ENCODE measurements at regions not wholly inside any gene's neighbourhood (a gene's known extent, or its start where the extent isn't known, plus 50 kb on each side); places are given as distances from the start of the nearest gene placed in this dataset.
"Not testable (repeated sequence)": the region's sequence is repeated elsewhere in the genome, so short reads cannot be mapped to it uniquely, and the experiment has no call there.

DNA sequence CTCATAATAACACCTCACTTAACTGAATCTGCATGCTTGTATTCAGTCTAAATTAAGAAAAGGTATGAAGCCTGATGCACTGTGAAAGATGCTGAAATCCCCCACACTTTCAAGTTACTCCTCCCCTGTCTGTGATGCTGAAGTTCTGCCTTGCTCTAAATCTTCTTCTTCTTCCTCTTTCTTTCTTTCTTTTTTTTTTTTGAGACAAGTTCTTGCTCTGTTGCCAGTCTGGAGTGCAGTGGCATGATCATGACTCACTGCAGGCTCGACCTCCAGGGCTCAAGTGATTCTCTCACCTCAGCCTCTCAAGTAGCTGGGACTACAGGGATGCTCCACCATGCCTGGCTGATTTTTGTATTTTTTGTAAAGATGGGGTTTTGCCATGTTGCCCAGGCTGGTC lies 231.0 kb upstream of the B3GALT2 start:
- DNase-seq (ENCODE audit: low read depth in 2 of 2) = no peak

DNA sequence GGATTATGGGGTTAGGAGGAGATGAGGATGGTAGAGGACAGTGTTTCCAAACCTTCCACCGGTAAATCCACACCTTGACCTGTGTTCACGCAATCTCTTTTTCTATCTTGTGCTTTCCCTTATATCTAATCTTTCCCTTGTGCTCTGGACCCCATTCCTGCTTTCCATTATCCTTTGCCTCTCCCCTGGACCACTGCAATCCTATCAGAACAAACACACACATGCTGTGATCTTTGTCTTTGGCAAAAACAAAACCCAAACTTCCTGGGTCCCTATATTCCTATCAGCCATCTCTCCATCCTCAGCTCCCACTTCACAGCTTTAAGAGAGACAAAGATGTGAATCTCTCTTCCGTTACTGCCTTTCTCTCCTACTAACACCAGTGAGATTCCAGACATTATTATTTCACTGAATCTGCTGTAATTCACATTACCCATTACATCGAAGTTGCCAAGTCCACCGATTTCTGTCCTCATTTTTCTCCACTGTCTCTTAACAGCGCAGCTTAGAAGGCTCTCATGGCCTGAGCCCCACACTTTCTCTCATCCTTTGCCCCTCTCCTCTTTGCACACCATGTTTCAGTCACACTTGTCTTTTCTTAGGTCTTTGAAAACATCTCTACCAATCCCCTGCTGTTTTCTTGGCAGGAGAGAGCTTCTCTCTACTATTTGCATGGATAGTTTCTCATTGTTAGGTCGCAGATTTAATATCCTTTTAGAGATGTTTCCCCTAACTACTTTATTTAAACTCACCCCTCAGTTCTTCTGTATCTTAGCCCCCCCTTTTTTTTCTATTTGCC lies 230.0 kb upstream of the B3GALT2 start:
- no peak for DNase-seq (ENCODE audit: low read depth in 2 of 2)

DNA sequence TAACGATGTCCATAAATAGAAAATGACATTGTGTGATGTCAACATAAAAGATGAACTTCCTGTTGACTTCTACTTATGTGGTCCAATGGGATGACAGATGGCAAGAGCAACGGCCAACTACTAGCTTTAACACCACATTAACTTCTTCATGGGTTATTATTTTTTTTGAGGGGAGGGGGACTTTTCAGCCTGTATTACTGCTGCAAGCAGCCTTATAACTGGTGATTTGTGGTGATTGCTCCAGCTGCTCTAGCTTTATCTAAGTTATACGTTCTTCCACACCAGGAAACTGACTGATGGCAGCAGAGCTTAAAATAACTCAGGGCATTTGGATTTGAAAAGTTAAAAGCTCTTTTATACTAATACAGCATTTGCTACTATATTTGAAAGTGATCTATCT lies 228.8 kb upstream of the B3GALT2 start:
- no peak for DNase-seq (ENCODE audit: low read depth in 2 of 2)

DNA sequence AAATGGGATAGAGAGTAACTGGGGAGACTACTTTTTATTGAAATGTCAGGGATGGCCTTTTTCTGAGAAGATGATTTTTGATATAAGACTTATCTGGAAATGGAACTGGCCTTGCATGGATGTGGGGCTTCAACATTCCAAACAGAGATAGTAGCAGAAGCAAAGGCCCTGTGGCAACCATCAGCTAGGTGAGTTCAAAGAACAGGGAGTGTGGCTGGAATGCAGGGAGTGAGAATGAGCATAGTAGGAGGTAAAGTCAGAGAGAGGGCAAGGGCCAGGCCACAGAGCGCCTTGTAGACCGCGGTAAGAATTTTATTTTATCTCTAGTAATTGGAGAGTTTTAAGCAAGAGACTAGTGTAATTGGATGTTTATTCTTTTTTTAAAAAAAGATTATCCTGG lies 227.0 kb upstream of the B3GALT2 start:
- DNase-seq (ENCODE audit: low read depth in 2 of 2) = no peak

DNA sequence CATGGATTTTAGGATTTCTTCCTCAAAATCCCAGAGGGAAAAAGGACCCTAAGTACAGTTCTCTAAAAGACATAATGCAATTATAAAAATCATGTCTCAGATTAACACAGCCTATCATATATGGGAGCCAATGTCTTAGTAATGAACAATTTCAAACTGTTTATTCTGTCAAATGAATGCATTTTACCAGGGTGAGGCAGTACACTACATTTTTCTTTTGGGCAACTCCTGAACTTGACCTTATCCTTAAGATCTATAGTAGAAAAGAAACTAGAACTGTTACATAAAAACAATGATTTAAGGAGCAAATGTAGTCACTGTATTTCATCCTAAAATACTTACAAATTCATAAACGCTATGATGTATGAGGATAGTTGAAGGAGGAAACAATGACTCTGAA lies 226.3 kb upstream of the B3GALT2 start:
- DNase-seq (ENCODE audit: low read depth in 2 of 2) = no peak

DNA sequence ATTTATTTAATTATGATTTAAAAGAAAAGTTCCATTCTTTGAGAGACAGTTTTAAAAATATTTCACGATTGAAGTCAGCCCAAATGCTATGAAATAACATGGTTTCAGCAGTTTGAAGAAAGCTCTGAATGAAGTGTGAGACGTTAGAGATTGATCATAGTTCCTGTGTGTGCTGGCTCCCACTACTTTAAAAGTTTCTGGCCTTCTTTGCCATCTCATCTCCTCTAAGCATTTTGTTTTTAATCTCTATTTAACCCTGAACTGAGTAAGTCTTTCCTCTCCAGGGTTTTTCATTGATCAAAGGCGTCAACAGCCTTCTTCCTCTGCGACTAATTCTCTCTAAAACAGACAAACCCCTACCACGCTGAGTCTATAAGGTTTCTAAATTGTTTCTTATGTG lies 225.3 kb upstream of the B3GALT2 start:
- no peak for DNase-seq (ENCODE audit: low read depth in 2 of 2)

DNA sequence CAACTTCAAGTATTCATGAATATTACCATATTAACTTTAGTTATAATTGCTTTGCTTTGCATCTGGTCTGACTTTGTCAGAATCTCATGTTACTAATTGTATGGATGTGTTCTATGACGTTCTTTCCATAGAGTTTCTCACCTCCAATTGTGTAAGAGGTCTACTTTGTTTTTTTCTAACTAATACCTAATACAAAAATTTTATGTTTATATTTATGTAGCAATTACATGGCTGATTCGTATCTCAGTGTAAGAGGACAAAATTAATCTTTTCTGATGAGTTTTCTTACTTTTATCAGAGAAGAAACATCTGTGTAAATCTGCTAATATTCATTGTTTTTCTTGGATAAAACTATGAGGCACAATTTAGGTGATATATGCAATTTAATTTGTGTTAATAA lies 224.8 kb upstream of the B3GALT2 start:
- DNase-seq (ENCODE audit: low read depth in 2 of 2) = no peak

DNA sequence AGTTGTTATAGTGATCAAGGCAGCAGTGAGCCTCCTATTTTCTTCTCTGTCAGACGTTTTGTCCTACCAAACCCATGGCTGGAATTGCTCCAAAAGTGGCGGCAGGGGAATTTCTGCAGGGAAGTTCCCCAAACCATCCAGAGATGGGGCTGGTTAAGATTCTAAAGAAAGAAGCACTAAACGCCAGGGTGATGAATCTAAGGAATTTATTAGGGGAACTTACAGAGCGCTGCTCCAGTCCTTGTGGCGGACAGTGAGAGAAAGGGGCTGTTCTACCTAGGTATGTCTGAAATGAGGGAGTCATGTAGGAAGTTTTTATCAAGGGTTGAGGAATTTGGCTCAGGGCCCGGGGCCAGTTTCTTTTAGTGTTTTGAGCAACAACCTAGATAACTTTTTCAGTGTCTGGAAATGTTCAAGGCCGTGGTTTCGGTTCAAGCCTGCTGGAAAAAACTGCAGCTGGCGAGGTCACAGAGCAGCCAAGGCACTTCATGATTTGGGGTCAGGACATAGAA lies 222.4 kb upstream of the B3GALT2 start:
- DNase-seq (ENCODE audit: low read depth in 2 of 2) = no peak

DNA sequence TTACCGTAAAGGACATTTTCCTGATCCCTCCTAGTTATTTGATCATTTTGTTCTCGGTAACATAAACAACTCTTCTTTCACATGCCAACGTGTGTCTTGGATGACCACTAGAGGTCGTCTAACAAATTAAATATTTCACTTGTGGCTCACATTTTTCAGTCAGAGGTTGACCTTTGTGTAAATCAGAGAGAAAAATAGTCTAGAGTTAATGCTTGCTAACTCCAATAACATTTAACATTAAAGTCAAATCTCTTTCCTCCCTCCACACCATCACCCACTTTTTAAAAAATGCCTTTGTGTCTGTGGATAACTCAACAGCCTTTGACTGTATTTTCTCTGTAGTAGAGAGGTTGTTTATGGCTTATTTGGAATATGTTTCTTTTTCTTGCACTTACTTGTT lies 220.5 kb upstream of the B3GALT2 start:
- no peak for DNase-seq (ENCODE audit: low read depth in 2 of 2)

DNA sequence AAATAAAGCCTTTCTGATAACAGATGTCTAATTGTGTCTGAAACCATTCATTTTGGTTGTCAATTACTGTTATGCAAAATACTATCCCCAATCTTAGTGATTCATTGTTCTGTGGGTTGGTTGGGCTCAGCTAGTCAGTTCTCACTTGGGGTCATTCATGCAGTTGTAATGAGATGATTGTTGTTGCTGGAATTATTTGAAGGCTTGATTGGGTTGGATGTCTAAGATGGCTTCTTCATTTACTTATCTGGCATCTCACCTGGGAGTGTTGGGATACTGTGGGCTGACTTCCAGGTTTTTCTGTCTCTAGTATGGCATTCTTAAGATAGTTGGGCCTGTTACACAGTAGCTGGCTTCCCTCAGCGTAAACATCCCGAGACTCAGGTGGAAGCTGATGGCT lies 217.8 kb upstream of the B3GALT2 start:
- no peak for DNase-seq (ENCODE audit: low read depth in 2 of 2)

DNA sequence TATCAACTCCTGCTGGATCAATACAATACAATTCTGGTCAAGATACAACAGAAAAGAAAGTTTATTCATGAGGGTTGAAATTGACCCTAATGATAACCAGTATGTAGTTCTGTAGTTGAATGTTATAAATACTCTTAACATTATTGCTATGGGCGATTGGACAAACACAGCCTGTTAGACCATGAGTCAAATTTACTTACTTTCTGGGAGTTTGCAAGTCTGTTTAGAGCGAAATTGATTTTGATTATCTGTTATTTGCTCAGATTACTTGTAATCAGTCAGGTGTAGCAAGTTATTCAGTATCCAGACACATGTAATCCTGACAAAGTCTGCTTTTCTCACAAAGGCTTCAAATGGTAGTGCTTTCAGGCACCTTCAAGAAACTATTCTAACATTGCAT lies 216.6 kb upstream of the B3GALT2 start:
- DNase-seq (ENCODE audit: low read depth in 2 of 2) = no peak

DNA sequence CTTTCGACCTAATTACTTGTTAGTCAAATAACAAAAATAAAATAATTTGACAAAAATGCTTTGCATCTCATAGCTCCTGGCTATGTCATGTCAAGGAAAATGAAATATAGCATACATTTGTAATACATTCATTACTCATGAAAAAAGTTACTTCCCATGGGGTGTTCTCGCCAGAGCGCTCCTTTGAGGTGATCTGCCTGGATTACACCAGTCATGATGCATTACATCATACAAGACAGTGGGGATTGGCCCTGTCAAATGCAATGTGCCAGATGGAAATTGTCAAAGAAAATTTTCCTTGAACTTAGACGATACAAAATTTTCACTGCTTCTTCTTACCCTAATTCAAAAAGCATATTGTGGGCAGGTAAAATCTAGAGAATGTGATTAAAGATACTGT lies 215.6 kb upstream of the B3GALT2 start:
- no peak for DNase-seq (ENCODE audit: low read depth in 2 of 2)

DNA sequence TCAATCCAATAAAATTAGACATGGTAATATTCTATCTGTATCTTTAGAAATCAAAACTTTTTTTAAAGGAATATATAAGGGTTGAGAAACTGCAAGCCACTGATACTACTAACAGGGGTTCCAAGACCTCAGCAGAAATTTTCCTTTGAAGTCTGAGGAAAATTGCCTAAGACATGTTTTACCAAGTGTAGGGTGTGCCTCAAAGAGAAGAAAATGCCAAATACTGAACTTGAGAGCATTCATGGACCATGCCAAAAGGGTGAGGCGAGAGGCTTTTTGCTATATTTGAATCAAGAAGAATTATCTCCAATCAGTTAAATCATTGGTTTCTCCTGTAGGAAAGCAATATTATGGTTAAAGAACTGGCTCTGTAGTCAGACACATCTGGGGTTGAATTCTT lies 207.9 kb upstream of the B3GALT2 start:
- DNase-seq (ENCODE audit: low read depth in 2 of 2) = no peak

DNA sequence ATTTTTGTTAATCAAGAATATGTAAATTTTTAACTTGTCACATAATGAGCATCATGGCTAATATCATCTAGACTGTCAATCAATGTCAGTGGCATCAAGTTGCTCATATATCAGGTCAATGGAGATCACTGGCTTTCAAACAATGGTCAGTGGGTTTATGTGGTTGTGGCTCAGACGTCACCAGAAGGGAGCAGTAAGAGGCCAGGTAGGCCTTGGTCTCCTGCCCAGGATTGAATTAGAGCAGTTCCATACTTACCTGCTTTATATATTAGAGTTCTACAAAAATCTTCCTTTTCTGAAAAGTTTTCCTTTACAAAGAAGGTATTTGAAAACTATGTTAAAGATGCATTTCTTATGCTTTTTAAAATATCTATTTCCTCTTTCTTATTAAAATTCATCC lies 206.3 kb upstream of the B3GALT2 start:
- no peak for DNase-seq (ENCODE audit: low read depth in 2 of 2)

DNA sequence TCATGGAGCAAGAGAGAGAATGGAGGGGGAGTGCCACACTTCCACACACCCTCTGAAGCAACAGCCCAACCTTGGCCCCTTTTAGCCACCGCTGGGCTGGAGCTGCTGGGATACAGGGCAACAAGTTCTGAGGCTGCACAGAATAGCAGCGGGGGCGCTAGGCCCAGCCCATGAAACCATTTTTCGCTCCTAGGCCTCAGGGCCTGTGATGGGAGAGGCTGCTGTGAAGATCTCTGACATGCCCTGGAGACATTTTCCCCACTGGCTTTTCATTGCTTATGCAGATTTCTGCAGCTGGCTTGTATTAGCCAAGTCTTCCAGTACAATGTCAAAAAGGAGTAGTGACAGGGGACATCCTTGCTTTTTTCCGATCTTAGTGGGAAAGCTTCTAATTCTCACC lies 202.3 kb upstream of the B3GALT2 start:
- DNase-seq (ENCODE audit: low read depth in 2 of 2) = no peak

DNA sequence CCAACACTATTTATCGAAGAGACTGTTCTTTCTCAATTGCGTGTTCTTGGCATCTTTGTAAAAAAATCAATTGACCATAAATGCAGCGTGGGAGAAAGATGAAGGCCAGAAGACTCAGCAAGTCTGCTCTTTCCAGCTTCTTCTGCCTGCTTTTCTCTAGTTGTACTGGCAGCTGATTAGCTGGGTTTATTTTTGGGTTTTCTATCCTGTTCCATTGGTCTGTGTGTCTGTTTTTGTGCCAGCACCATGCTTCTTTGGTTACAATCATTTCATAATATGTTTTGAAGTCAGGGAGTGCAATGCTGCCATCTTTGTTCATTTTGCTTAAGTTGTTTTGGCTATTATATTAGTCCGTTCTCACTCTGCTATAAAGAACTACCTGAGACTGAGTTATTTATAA lies 201.8 kb upstream of the B3GALT2 start:
- DNase-seq (ENCODE audit: low read depth in 2 of 2) = no peak

DNA sequence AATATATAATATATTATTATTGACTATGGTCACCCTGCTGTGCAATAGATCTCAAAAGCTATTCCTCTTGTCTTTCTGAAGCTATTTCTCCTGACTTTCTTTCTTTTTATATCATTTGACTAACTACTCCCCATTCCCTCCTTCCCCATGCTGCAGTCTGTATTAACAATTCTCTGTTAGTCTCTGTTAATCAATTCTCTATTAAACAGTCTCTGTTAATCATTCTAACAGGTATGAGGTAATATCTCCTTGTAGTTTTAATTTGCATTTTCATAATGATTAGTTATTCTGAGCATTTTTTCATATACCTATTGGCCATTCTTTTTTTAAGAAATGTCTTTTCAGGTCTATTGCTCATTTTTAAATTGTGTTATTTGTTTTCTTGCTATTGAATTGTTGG lies 201.0 kb upstream of the B3GALT2 start:
- no peak for DNase-seq (ENCODE audit: low read depth in 2 of 2)

DNA sequence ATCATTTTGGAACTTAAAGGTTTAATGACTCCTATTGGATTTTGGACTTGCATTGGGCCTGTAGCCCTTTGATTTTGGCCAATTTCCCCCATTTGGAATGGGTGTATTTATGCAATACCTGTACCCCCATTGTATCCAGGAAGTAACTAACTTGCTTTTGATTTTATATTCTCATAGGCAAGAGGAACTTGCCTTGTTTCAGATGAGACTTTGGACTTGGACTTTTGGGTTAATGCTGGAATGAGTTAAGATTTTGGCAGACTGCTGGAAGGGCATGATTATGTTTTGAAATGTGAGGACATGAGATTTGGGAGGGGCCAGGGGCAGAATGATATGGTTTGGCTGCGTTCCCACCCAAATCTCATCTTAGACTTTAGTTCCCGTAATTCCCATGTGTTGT lies 192.0 kb upstream of the B3GALT2 start:
- not testable (repeated sequence) for DNase-seq (ENCODE audit: low read depth in 2 of 2)

DNA sequence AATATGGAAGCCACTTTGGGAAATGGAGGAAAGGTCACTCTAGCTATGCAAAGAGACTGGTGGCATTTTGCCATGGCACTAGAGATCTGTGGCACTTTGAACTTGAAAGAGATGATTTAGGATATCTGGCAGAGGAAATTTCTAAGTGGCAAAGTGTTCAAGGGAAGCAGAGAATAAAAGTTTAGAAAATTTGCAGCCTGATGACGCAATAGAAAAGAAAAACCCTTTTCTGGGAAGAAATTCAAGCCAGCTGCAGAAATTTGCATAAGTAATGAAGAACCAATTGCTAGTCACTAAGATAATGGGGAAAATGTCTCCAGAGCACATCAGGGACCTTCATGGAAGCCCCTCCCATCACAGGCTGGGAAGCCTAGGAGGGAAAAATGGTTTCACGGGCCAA lies 191.1 kb upstream of the B3GALT2 start:
- DNase-seq (ENCODE audit: low read depth in 2 of 2) = no peak

DNA sequence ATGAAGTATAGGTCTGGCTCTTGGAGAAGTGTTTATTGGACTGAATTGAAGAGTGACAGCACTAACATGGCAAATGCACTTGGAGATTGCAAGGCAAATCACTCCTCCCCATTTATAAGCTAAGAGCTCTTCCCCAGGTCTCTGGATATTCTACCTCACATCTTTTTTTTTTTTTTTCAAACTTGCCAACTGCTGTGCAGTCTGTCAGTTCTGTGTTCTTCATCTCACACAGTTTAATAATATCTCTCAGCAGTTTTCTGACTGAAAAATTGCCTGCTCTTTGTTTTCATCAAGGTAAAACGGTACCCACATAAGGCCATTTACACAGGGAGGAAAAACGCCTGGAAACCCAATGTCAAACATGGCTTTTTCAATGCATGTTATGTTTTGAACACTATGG lies 186.1 kb upstream of the B3GALT2 start:
- DNase-seq (ENCODE audit: low read depth in 2 of 2) = no peak

DNA sequence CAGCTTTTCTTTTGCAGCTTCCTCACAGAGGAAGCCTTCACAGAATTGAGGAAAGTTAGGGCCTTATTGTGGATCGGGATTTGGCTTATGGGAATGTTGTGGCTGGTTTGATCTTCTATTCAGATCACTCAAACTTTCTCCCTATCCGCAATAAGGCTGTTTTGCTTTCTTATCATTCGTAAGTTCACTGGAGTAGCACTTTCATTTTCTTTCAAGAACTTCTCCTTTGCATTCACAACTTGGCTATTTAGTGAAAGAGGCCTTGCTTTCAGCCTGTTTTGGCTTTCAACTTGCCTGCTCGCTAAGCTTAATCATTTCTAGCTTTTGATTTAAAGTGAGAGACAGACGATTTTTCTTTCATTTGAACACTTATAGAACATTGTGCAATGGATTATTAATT lies 181.9 kb upstream of the B3GALT2 start:
- no peak for DNase-seq (ENCODE audit: low read depth in 2 of 2)

DNA sequence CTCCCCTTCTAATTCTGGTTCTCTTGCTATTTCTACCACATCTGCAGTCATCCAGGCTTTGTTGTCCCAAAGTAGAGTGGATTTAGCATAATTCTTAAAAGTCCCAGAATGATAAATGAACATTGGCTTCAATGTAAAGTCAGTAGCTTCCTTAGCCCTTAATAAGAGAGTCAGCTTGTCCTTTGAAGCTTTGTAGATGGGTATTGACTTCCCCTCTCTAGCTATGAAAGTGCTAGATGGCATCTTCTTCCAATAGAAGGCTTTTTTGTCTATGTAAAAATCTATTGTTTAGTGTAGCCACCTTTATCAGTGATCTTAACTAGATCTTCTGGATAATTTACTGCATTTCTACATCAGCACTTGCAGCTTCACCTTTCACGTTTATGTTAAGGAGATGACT lies 181.4 kb upstream of the B3GALT2 start:
- no peak for DNase-seq (ENCODE audit: low read depth in 2 of 2)

DNA sequence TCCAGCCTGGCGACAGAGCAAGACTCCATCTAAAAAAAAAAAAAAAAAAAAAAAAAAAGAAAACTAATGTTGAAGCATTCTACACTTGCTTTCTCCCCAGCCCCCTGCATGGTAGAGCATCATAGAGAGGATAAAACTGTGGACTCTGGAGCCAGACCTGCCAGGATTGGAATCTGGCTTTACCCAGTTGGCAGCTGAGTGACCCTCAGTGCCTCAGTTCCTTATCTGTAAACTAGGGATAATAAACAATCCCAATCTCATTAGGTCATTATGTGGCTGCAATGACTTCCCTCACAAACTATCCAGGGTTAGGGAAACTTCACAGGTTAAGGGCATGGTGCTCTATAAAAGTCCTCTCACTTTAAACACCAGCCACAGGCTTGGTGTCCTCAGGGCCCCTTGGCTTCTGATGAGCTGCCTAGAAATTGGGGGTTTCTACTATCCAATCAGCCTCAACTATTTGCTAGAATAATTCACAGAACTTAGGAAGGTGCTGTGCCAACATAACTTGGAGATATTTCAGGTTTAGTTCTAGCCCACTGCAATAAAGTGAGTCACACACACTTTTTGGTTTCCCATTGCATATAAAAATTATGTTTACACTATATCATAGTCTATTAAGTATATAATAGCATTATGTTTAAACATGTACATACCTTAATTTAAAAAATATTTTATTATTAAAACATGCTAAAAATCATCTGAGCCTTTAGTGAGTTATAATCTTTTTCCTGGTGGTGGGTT lies 180.5 kb upstream of the B3GALT2 start:
- DNase-seq (ENCODE audit: low read depth in 2 of 2) = no peak
